ENCODE measurements at regions not wholly inside any gene's neighbourhood (a gene's known extent, or its start where the extent isn't known, plus 50 kb on each side); places are given as distances from the start of the nearest gene placed in this dataset.

- no peak for DNase-seq (ENCODE audit: low read depth, low spot score)
These were observed 188.6 kb downstream of the TEX29 start for GRCh38 chr13:111508902-111509509.

GRCh38 chr13:111510502-111511218, 190.2 kb downstream of the TEX29 start:
- no peak for DNase-seq (ENCODE audit: low read depth, low spot score)
- H3K4me3 ChIP-seq (ENCODE audit: low read length) = no peak overlapping the region

More at GRCh38 chr13:111508902-111509509, 188.6 kb downstream of the TEX29 start:
- H3K4me3 ChIP-seq (ENCODE audit: low read length) = no peak overlapping the region

GRCh38 chr13:111511219-111511732, 190.8 kb downstream of the TEX29 start:
- DNase-seq (ENCODE audit: low read depth, low spot score) = no peak
- H3K4me3 ChIP-seq (ENCODE audit: low read length) = no peak overlapping the region

- DNase-seq (ENCODE audit: low read depth, low spot score) = no peak
- H3K4me3 ChIP-seq (ENCODE audit: low read length) = no peak overlapping the region
These were observed 191.5 kb downstream of the TEX29 start for GRCh38 chr13:111511805-111512504.

GRCh38 chr13:111512707-111513106, 192.3 kb downstream of the TEX29 start:
- no peak overlapping the region for H3K4me3 ChIP-seq (ENCODE audit: low read length)
- DNase-seq (ENCODE audit: low read depth, low spot score) = no peak

GRCh38 chr13:111513766-111514609, 193.5 kb downstream of the TEX29 start:
- H3K4me3 ChIP-seq (ENCODE audit: low read length) = no peak overlapping the region
- no peak for DNase-seq (ENCODE audit: low read depth, low spot score)

GRCh38 chr13:111514610-111515306, 194.3 kb downstream of the TEX29 start:
- no peak overlapping the region for H3K4me3 ChIP-seq (ENCODE audit: low read length)
- no peak for DNase-seq (ENCODE audit: low read depth, low spot score)

GRCh38 chr13:111515307-111515617, 194.8 kb downstream of the TEX29 start:
- no peak for DNase-seq (ENCODE audit: low read depth, low spot score)
- no peak overlapping the region for H3K4me3 ChIP-seq (ENCODE audit: low read length)

GRCh38 chr13:111515635-111516034, 195.2 kb downstream of the TEX29 start:
- no peak for DNase-seq (ENCODE audit: low read depth, low spot score)
- H3K4me3 ChIP-seq (ENCODE audit: low read length) = no peak overlapping the region

- DNase-seq (ENCODE audit: low read depth, low spot score) = no peak
- no peak overlapping the region for H3K4me3 ChIP-seq (ENCODE audit: low read length)
These were observed 196.5 kb downstream of the TEX29 start for GRCh38 chr13:111516712-111517640.

GRCh38 chr13:111517641-111518010, 197.2 kb downstream of the TEX29 start:
- H3K4me3 ChIP-seq (ENCODE audit: low read length) = no peak overlapping the region
- DNase-seq (ENCODE audit: low read depth, low spot score) = no peak

GRCh38 chr13:111518161-111518792, 197.8 kb downstream of the TEX29 start:
- no peak for DNase-seq (ENCODE audit: low read depth, low spot score)
- H3K4me3 ChIP-seq (ENCODE audit: low read length) = no peak overlapping the region

GRCh38 chr13:111519041-111519440, 198.6 kb downstream of the TEX29 start:
- H3K4me3 ChIP-seq (ENCODE audit: low read length) = no peak overlapping the region
- DNase-seq (ENCODE audit: low read depth, low spot score) = no peak

GRCh38 chr13:111519490-111520170, 199.2 kb downstream of the TEX29 start:
- no peak for DNase-seq (ENCODE audit: low read depth, low spot score)
- H3K4me3 ChIP-seq (ENCODE audit: low read length) = no peak overlapping the region

- no peak for DNase-seq (ENCODE audit: low read depth, low spot score)
- no peak overlapping the region for H3K4me3 ChIP-seq (ENCODE audit: low read length)
These were observed 200.6 kb downstream of the TEX29 start for GRCh38 chr13:111521030-111521429.

GRCh38 chr13:111521691-111522229, 201.3 kb downstream of the TEX29 start:
- no peak for DNase-seq (ENCODE audit: low read depth, low spot score)
- no peak overlapping the region for H3K4me3 ChIP-seq (ENCODE audit: low read length)
